ENCODE measurements at regions not wholly inside any gene's neighbourhood (a gene's known extent, or its start where the extent isn't known, plus 50 kb on each side); places are given as distances from the start of the nearest gene placed in this dataset.

DNA sequence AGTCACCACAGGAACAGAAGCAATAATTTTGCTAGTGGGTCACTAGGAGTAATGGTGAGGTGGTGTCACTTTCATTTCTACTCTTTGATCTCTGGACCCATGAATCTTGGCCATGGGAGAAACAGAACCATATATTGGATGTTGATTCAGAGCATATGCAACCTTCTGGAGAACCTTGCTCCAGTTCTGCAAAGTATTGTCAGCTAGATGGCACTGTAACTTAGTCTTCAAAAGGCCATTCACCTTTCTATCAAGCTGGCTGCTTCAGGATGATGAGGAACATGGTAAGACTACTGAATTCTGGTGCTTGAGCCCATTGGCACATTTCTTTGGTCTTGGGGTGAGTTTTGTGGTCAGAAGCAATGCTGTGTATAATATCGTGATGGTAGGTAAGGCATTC lies 129.1 kb upstream of the FBN2 start:
- no peak for TF ChIP-seq POLR2A (IDR thresholded peaks at IDR 0.05)
- TF ChIP-seq, protein P1, sequence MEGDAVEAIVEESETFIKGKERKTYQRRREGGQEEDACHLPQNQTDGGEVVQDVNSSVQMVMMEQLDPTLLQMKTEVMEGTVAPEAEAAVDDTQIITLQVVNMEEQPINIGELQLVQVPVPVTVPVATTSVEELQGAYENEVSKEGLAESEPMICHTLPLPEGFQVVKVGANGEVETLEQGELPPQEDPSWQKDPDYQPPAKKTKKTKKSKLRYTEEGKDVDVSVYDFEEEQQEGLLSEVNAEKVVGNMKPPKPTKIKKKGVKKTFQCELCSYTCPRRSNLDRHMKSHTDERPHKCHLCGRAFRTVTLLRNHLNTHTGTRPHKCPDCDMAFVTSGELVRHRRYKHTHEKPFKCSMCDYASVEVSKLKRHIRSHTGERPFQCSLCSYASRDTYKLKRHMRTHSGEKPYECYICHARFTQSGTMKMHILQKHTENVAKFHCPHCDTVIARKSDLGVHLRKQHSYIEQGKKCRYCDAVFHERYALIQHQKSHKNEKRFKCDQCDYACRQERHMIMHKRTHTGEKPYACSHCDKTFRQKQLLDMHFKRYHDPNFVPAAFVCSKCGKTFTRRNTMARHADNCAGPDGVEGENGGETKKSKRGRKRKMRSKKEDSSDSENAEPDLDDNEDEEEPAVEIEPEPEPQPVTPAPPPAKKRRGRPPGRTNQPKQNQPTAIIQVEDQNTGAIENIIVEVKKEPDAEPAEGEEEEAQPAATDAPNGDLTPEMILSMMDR (IDR thresholded peaks at IDR 0.05): peak in 1 of 3 experiments; percentile 7

Data from testis (tissue), 2 donors.